MM.1S (cell line): ENCODE measurements at regions not wholly inside any gene's neighbourhood (a gene's known extent, or its start where the extent isn't known, plus 50 kb on each side); places are given as distances from the start of the nearest gene placed in this dataset.

Source experiments
- DNase-seq: peaks from one replicate; pipeline ENCODE4 v3.0.0-alpha.2; 2015
- H2AFZ ChIP-seq: fragments of 300-600 bp; sonication (generic); 2 replicates; pipeline ENCODE4 v1.6.0; 2016; ENCODE audit warnings: antibody characterized with exemption, low read length
- H3F3A ChIP-seq: fragments of 300-600 bp; sonication (generic); 2 replicates; pipeline ENCODE4 v1.6.1; 2016; ENCODE audit warnings: mild to moderate bottlenecking, antibody characterized with exemption, low read length, moderate library complexity, mixed read lengths; ENCODE audit not compliant: insufficient read depth
- H3K27ac ChIP-seq: fragments of 300-600 bp; sonication (generic); 2 replicates; pipeline ENCODE4 v1.5.1; 2016; ENCODE audit warnings: mild to moderate bottlenecking, low read length
- H3K27me3 ChIP-seq: fragments of 300-600 bp; sonication (generic); replicated peaks from 2 replicates; pipeline ENCODE4 v1.6.0; 2016; ENCODE audit warnings: low read length; ENCODE audit not compliant: insufficient read depth
- H3K36me3 ChIP-seq: fragments of 300-600 bp; sonication (generic); replicated peaks from 2 replicates; pipeline ENCODE4 v1.6.1; 2016; ENCODE audit warnings: mild to moderate bottlenecking, low read length, mixed read lengths; ENCODE audit not compliant: insufficient read depth
- H3K4me1 ChIP-seq: fragments of 300-600 bp; sonication (generic); 2 replicates; pipeline ENCODE4 v1.6.1; 2016; ENCODE audit warnings: low read length, mixed read lengths
- H3K4me2 ChIP-seq: fragments of 300-600 bp; sonication (generic); 2 replicates; pipeline ENCODE4 v1.6.0; 2016; ENCODE audit warnings: low read depth, low read length
- H3K4me3 ChIP-seq: fragments of 300-600 bp; sonication (generic); 2 replicates; pipeline ENCODE4 v1.5.1; 2016; ENCODE audit warnings: low read length, mixed read lengths
- H3K79me2 ChIP-seq: fragments of 300-600 bp; sonication (generic); 2 replicates; pipeline ENCODE4 v1.6.1; 2016; ENCODE audit warnings: mixed run types, low read length, mixed read lengths
- H3K9ac ChIP-seq: fragments of 300-600 bp; sonication (generic); 2 replicates; pipeline ENCODE4 v1.6.1; 2016; ENCODE audit warnings: low read length, mixed read lengths
- H3K9me2 ChIP-seq: fragments of 300-600 bp; sonication (generic); replicated peaks from 2 replicates; pipeline ENCODE4 v1.6.1; 2016; ENCODE audit warnings: mild to moderate bottlenecking, low read length, mixed read lengths; ENCODE audit not compliant: insufficient read depth
- H3K9me3 ChIP-seq: fragments of 300-600 bp; sonication (generic); replicated peaks from 2 replicates; pipeline ENCODE4 v1.6.1; 2016; ENCODE audit warnings: mild to moderate bottlenecking, low read length, mixed read lengths; ENCODE audit not compliant: insufficient read depth
- H4K20me1 ChIP-seq: fragments of 300-600 bp; sonication (generic); 2 replicates; pipeline ENCODE4 v1.6.1; 2016; ENCODE audit warnings: mild to moderate bottlenecking, low read length, moderate library complexity, mixed read lengths; ENCODE audit not compliant: insufficient read depth
- EZH2 ChIP-seq: fragments of 300-600 bp; sonication (generic); optimal IDR thresholded peaks from 2 replicates; pipeline ENCODE3; 2017; ENCODE audit warnings: low read depth, mild to moderate bottlenecking, antibody characterized with exemption, low read length, mixed read lengths
- EZH2phosphoT487 ChIP-seq: fragments of 300-600 bp; sonication (generic); IDR thresholded peaks from 2 replicates; pipeline ENCODE4 v1.6.1; 2018; ENCODE audit warnings: antibody characterized with exemption, low read length
- TF ChIP-seq, protein P1 (sequence below): fragments of 300-600 bp; sonication (generic); IDR thresholded peaks from 2 replicates; pipeline ENCODE4 v1.5.1; 2016; ENCODE audit warnings: antibody characterized with exemption, low read length, mixed read lengths

DNA sequence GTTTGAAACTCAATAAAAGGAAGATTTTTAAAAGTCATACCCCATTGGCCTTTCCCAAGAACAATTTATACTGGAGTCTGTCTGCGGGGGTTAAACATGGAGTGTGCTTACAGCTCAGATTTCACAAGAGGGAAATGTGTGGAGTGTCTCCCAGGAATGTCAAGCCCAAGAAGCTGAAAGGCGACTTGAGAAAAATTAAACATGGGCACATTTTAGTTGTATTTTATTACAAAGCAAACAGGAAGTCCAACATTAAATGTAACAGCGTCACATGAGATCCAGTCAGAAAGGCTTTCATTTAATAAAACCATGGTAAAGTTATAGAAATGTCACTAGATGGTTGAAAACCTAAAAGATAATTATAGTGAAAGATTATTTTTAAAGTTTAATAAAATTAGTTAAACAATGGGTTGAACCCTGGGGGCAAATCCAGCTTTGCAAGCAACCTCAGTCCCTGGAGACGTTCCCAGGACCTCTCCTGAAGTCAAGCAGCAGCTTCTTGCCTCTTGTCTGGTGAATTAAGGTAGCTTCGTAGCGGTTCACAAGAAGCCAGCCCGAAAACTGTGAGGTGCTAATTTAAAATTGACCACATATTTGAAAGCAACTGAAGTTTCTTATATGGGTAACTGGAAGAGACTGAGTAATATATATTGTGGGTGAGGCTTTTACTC lies 168.4 kb upstream of the EDNRA start:
- Histone ChIP-seq H3K79me2 (no peaks in the 10 kb centered on the region), H3K4me3 (no peak overlapping the region), H4K20me1 (no peaks in the 10 kb centered on the region), H3K9me3 (no peaks in the 10 kb centered on the region), H3K4me2 (no peak overlapping the region), H3F3A (no peaks in the 10 kb centered on the region), H3K4me1 (no peaks in the 10 kb centered on the region), H3K27me3 (no peaks in the 10 kb centered on the region), H3K9ac (no peak overlapping the region), H3K9me2 (no peaks in the 10 kb centered on the region), H3K36me3 (no peaks in the 10 kb centered on the region), H2AFZ (no peak overlapping the region), H3K27ac (no peak overlapping the region)
- no peak for TF ChIP-seq EZH2
- no peak for DNase-seq

GRCh38 chr4:147313108-147313507 lies 167.8 kb upstream of the EDNRA start:
- TF ChIP-seq, protein P1, sequence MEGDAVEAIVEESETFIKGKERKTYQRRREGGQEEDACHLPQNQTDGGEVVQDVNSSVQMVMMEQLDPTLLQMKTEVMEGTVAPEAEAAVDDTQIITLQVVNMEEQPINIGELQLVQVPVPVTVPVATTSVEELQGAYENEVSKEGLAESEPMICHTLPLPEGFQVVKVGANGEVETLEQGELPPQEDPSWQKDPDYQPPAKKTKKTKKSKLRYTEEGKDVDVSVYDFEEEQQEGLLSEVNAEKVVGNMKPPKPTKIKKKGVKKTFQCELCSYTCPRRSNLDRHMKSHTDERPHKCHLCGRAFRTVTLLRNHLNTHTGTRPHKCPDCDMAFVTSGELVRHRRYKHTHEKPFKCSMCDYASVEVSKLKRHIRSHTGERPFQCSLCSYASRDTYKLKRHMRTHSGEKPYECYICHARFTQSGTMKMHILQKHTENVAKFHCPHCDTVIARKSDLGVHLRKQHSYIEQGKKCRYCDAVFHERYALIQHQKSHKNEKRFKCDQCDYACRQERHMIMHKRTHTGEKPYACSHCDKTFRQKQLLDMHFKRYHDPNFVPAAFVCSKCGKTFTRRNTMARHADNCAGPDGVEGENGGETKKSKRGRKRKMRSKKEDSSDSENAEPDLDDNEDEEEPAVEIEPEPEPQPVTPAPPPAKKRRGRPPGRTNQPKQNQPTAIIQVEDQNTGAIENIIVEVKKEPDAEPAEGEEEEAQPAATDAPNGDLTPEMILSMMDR = no peak
- TF ChIP-seq EZH2 (no peak), EZH2phosphoT487 (no peak)
- DNase-seq = no peak

GRCh38 chr4:147318586-147318985 lies 162.3 kb upstream of the EDNRA start:
- H3K9me2 ChIP-seq = no peaks in the 10 kb centered on the region

More at GRCh38 chr4:147313108-147313507, 167.8 kb upstream of the EDNRA start:
- no peak overlapping the region for H3K4me3 ChIP-seq
- H3K36me3 ChIP-seq = no peaks in the 10 kb centered on the region
- H4K20me1 ChIP-seq = no peaks in the 10 kb centered on the region
- no peaks in the 10 kb centered on the region for H3K9me2 ChIP-seq
- H2AFZ ChIP-seq = no peak overlapping the region
- no peaks in the 10 kb centered on the region for H3K79me2 ChIP-seq
- H3K4me2 ChIP-seq = no peak overlapping the region
- no peak overlapping the region for H3K9ac ChIP-seq
- H3K9me3 ChIP-seq = no peaks in the 10 kb centered on the region
- no peaks in the 10 kb centered on the region for H3K4me1 ChIP-seq
- H3K27me3 ChIP-seq = no peaks in the 10 kb centered on the region
- H3K27ac ChIP-seq = no peak overlapping the region
- H3F3A ChIP-seq = no peaks in the 10 kb centered on the region

More at GRCh38 chr4:147318586-147318985, 162.3 kb upstream of the EDNRA start:
- Histone ChIP-seq H3K4me2 (no peak overlapping the region), H3K36me3 (no peaks in the 10 kb centered on the region), H3K27ac (no peak overlapping the region), H3K27me3 (no peaks in the 10 kb centered on the region), H3K4me3 (no peak overlapping the region), H3K4me1 (no peaks in the 10 kb centered on the region), H3F3A (no peaks in the 10 kb centered on the region), H3K9ac (no peak overlapping the region), H2AFZ (no peak overlapping the region), H3K79me2 (no peaks in the 10 kb centered on the region), H3K9me3 (no peaks in the 10 kb centered on the region), H4K20me1 (no peaks in the 10 kb centered on the region)
- DNase-seq = no peak
- TF ChIP-seq EZH2phosphoT487 = no peak
- TF ChIP-seq EZH2 = no peak
- TF ChIP-seq, protein P1 = no peak
